ENCODE measurements at regions not wholly inside any gene's neighbourhood (a gene's known extent, or its start where the extent isn't known, plus 50 kb on each side); places are given as distances from the start of the nearest gene placed in this dataset.

GRCh38 chr16:35823342-35823741, 2363.9 kb downstream of the TP53TG3F start:
- TF ChIP-seq CTCF (IDR thresholded peaks at IDR 0.05) = no peak
- TF ChIP-seq POLR2A (IDR thresholded peaks at IDR 0.05) = no peak

Measured in adrenal gland (tissue), 5 donors.